HEK293 (cell line): ENCODE measurements at regions not wholly inside any gene's neighbourhood (a gene's known extent, or its start where the extent isn't known, plus 50 kb on each side); places are given as distances from the start of the nearest gene placed in this dataset.

Source experiments
- CTCF ChIP-seq: fragments of 450-650 bp; formaldehyde crosslinking; IDR thresholded peaks from 2 replicates; pipeline ENCODE4 v1.5.1; 2016; ENCODE audit warnings: missing biosample characterization, missing genetic modification characterization
- KLF1 ChIP-seq: fragments of 450-650 bp; formaldehyde crosslinking; IDR thresholded peaks from 2 replicates; pipeline ENCODE4 v1.5.1; 2016; ENCODE audit warnings: missing biosample characterization, missing genetic modification characterization
- MEIS1 ChIP-seq: sonication (generic); formaldehyde crosslinking; IDR thresholded peaks from 2 replicates; pipeline ENCODE4 v1.8.1; 2022; ENCODE audit warnings: missing genetic modification reagents, mild to moderate bottlenecking, borderline replicate concordance
- PATZ1 ChIP-seq: fragments of 450-650 bp; formaldehyde crosslinking; IDR thresholded peaks from 2 replicates; pipeline ENCODE4 v1.5.1; 2016; ENCODE audit warnings: missing biosample characterization, missing genetic modification characterization
- PRDM4 ChIP-seq: fragments of 450-650 bp; formaldehyde crosslinking; IDR thresholded peaks from 2 replicates; pipeline ENCODE4 v1.5.1; 2017; ENCODE audit warnings: missing biosample characterization, missing genetic modification characterization
- SALL2 ChIP-seq: fragments of 450-650 bp; formaldehyde crosslinking; IDR thresholded peaks from 2 replicates; pipeline ENCODE4 v1.5.0; 2017; ENCODE audit warnings: missing biosample characterization, mild to moderate bottlenecking, missing genetic modification characterization, borderline replicate concordance
- SP2 ChIP-seq: fragments of 450-650 bp; formaldehyde crosslinking; IDR thresholded peaks from 2 replicates; pipeline ENCODE4 v1.5.1; 2016; ENCODE audit warnings: missing biosample characterization, missing genetic modification characterization
- ZBTB26 ChIP-seq: fragments of 450-650 bp; formaldehyde crosslinking; optimal IDR thresholded peaks from 2 replicates; pipeline ENCODE3; 2016; ENCODE audit warnings: missing biosample characterization, mild to moderate bottlenecking, missing genetic modification characterization
- ZNF555 ChIP-seq: fragments of 450-650 bp; formaldehyde crosslinking; conservative IDR thresholded peaks from 2 replicates; pipeline ENCODE4 v1.5.1; 2017; ENCODE audit warnings: missing biosample characterization, mild to moderate bottlenecking, missing genetic modification characterization, inconsistent platforms
- ZNF624 ChIP-seq: fragments of 450-650 bp; formaldehyde crosslinking; IDR thresholded peaks from 2 replicates; pipeline ENCODE4 v1.5.1; 2017; ENCODE audit warnings: missing biosample characterization, missing genetic modification characterization
- ZNF629 ChIP-seq: fragments of 450-650 bp; formaldehyde crosslinking; IDR thresholded peaks from 2 replicates; pipeline ENCODE4 v1.5.1; 2017; ENCODE audit warnings: missing biosample characterization, missing genetic modification characterization
- ZSCAN4 ChIP-seq: fragments of 450-650 bp; formaldehyde crosslinking; IDR thresholded peaks from 2 replicates; pipeline ENCODE4 v1.5.1; 2017; ENCODE audit warnings: missing biosample characterization, missing genetic modification characterization

GRCh38 chr6:7671581-7671980 is 54.3 kb upstream of the BMP6 start:
- TF ChIP-seq KLF1 (tag by site-specific recombination) = no peak
- no peak for TF ChIP-seq CTCF (tag by site-specific recombination)
- TF ChIP-seq PATZ1 (tag by site-specific recombination) = no peak
- no peak for TF ChIP-seq ZNF629 (tag by site-specific recombination)
- TF ChIP-seq MEIS1 (CRISPR knock-in tag) = no peak
- TF ChIP-seq ZBTB26 = no peak
- no peak for TF ChIP-seq ZSCAN4 (tag by site-specific recombination)
- no peak for TF ChIP-seq SP2 (tag by site-specific recombination)
- no peak for TF ChIP-seq SALL2
- no peak for TF ChIP-seq ZNF555 (tag by site-specific recombination)
- no peak for TF ChIP-seq PRDM4 (tag by site-specific recombination)
- no peak for TF ChIP-seq ZNF624 (tag by site-specific recombination)
